DMS114 treated with DMSO at 0.1 percent for 48 hours (cell line): ENCODE measurements at regions not wholly inside any gene's neighbourhood (a gene's known extent, or its start where the extent isn't known, plus 50 kb on each side); places are given as distances from the start of the nearest gene placed in this dataset.
"Not testable (repeated sequence)": the region's sequence is repeated elsewhere in the genome, so short reads cannot be mapped to it uniquely, and the experiment has no call there.

Experiments used
- DNase-seq: peaks from one replicate; lab custom pipeline; 2025; ENCODE audit not compliant: unreplicated experiment; lab: John Stamatoyannopoulos, UW

DNA sequence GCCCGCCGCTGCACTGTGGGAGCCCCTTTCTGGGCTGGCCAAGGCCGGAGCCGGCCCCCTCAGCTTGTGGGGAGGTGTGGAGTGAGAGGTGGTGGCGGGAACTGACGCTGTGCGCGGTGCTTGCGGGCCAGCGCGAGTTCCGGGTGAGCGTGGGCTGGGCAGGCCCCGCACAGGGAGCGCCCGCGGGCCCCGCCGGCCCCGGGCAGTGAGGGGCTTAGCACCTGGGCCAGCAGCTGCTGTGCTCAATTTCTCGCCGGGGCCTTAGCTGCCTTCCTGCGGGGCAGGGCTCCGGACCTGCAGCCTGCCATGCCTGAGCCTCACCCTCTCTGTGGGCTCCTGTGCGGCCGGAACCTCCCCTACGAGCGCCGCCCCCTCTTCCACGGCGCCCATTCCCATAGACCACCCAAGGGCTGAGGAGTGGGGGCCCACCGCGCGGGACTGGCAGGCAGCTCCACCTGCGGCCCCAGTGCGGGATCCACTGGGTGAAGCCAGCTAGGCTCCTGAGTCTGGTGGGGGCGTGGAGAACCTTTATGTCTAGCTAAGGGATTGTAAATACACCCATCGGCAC lies 1062.6 kb downstream of the TDRD15 start:
- DNase-seq: not testable (repeated sequence)

DNA sequence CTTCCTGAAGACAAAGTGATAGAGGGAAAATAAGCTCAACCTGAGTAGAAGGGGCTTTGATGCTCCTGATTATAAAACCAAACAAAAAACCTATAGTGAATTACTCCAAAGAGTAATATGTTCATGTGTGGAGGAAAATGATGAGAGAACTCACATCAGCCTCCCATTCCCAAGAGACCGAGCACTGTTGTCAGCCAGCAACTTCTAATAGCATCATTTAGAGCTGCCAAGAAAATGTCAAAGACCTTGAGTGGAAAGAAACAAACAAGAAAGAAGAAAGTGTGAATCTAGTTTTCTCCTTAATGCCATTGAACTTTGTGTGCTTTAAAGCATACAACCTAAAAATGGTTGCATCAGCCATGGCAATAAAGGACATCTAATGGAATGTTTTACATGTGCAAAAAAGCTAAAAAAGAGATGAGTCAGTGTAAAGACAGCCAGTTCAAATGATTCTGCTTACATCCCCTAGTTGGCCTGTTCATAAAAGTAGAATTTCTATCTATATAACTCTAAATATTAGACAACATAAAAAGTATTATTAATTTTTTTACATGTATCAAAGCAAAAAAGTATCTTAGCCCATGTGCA lies 1066.2 kb downstream of the TDRD15 start:
- DNase-seq: no peak

DNA sequence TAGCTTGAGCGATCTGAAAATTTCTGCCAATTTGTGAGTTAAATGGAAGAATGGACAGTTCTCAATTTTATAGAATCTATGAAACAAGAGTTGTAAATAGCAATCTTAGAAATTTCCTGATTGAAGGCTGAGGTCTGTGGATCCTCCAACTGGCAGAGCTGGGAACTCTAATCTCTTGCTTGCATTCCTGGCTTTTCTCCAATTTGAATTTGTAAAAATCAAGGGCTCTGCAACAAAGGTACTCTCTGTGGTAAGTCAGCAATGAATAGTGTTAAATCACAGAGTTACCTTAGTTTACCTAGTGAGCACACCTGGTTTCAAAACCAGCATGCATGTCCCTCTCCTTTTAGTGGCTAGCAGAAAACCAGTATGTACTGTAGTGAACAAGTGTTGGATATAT lies 1070.5 kb downstream of the TDRD15 start:
- no peak for DNase-seq

DNA sequence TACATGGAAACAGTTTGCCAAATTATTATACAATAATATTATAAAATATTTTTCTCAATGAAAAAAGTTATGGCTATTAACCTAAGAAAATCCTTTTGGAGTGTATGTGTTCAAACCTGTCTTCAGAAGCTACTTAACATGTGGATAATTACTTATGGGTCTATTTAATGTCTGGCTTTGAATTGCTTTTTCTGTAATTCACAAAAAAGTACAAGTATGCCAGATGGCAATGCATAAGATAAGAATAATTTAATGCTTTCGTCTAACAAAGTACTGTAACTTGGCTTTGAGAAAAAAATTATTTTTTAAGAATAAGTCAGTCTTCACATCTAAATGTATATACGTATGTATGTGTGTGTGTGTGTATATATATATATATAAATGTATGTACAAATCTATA lies 1073.0 kb downstream of the TDRD15 start:
- DNase-seq: no peak

DNA sequence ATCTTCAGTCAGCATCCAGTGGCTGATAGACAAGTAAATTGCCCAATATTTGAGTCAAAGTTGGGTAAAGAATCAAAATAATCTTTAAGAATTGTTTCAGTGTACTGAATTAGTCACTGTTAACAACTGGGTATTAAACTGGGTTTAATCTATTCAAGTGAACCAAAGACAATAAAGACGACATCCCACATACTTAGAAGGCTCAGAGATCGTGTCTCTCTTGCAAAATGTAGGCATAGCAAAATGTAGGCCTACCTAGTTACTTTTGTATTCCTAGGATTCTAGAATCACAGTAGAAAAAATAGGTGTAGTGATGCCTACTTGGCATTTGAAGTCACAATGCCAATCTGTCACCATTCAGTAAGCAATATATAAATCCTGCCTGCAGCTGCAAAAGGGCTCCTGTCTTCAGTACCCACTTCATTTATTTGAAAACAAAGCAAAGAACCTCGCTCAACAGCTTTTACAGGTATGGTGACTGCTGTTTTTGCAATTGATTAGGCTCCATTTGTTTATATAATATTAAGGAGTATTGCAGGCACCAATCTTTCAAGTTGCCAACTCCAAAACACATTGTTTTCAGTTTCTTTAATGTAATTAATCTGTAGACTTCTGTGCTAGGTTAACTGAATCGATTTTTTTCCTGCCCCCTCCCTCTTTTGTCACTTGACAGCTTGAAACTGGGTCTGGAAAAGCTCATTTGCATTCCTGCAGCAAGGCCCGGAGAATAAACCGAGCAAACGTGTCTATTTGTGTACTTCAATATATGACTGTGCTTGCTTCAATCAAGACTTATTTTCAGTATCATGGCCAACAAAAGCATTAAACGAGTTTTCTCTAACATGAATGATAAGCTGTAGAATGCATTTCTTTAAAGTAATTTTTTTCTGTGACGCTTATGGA lies 1074.9 kb downstream of the TDRD15 start:
- no peak for DNase-seq

DNA sequence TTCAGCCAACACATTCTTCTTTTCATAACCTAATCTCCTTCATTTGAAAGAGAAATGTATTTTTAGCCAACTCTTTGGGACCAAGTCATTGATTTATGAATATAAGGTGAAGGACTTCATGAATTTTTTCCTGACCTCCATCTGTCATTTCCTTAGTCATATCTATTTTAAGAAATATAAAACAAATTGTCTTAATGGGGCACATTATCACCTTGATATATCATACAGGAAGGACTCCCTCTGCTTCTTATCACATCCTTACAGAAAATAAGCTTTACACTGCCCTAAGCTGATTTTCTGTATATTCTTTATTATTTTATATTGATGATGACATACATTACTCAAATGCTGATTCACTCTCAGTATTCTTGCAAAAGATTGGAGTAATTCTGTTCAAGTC lies 1076.2 kb downstream of the TDRD15 start:
- DNase-seq: no peak

DNA sequence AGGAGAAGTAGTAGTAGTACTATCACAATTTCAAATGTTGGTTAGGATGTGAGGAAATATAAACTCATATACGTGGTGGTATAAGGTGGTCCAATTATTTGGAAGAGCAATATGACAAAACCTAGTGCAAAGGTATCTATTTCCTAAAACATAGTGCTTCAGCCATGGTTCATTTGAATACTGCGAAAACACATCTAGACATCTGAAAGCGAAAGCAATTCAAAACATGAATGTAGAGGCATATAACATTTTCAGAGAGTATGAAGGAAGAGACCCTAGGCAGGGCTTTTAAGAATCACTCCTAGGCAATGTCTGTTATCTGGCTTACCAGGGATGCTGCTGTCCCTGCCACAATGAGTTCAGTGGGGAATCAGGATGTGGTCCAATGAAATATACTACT lies 1085.8 kb downstream of the TDRD15 start:
- DNase-seq: no peak

DNA sequence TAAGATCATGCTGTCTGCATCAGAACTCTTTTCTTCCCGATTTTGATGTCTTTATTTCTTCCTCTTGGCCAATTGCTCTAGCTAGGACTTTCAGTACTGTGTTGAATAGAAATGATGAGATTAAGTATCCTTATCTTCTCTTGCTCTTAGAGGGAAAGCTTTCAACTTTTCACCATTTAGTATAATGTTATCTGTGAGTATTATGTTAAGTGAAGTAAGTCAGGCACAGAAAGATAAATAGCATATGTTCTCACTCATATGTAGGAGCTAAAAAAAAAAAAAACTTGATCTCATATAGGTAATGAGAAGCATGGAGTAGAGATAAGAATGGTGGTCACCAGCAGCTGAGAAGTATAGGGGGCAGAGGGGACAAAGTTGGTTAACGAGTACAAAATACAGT lies 1089.5 kb downstream of the TDRD15 start:
- no peak for DNase-seq

DNA sequence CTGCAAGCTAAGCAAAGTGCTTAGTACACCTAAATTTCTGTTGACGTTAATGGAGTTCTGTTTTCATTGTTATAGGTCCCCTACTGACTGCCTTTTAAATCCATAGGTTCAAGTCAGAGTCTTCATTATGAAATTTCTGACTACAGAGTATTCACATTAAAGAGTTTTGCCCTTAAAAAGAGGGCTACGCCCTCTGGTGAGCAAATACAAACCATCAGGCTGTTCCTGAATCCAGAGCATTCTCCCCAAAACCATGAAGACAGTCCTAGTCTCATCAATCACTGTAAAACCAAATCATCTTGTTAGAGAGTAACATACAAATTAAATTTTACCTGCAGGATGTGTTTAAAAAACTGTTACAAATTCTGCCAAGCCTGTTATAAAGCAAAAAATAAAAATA lies 1091.7 kb downstream of the TDRD15 start:
- DNase-seq: no peak

DNA sequence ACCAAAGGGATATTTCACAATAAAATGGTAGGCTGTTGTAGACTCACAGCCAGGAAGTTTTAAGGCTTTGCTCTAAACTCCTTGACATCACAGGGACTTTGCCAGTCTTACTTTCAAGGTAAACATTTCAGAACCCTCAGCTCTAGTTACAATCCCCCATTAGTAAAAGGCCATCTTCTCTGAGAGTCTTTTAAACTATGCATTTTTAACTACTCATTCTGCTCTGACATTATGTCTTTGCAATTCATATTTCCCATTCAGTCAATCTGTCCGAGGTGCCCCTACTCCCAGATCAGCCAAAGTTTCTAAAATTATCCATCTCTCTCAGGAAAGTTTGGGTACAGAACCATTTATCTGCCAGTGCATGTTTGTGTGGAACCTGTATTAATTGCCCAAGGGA lies 1094.1 kb downstream of the TDRD15 start:
- no peak for DNase-seq

DNA sequence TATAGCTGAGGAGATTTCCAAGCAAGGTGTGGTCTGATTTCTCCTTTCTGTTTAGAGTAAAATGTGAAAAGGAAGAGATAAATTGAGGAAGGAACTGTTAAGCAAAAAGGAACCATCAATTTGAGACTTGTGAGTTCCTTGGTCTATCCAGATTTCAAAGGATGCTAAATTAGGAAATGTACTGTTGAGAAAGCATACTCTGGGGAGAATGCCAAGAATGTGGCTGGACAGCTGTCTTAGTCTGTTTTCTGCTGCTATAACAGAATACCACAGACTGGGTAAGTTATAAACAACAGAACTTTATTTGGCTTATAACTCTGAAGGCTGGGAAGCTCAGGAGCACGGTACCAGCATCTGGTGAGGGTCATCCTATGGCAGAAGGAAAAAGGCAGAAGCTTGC lies 1097.2 kb downstream of the TDRD15 start:
- no peak for DNase-seq

DNA sequence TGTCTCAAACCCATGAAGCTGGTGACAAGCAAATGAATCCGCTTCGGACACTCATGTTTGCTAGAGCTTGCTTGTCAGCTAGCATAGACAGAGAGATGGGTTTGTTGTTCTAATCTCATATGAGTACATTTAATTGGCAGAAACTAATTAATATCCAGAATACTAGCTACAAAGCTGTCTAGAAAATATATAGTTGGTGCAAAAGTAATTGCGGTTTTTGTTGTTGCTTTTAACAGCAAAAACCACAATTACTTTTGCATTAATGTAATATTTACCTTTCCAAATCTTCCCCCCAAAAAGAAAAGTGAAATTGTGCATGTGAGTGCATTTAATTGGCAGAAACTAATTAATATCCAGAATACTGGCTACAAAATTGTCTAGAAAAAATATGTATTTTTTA lies 1115.2 kb downstream of the TDRD15 start:
- DNase-seq: no peak

DNA sequence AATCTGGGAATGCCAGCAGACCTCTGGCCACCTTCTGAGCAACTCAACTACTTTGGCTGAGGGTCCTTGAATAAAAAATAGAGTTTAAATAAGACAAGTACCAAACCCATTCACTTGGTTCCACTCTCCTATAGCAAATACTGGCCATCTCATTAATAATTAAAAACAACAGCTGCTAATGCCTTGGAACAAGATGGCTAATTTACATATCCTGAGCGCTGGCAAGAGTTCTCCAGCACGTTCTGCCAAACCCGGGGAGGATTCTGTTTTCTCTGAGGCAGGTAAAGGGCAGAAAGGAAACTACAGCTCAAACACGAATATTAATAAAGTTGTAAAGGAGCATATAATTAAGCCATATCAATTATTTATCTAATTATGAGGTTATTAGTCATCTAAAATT lies 1123.7 kb downstream of the TDRD15 start:
- no peak for DNase-seq

DNA sequence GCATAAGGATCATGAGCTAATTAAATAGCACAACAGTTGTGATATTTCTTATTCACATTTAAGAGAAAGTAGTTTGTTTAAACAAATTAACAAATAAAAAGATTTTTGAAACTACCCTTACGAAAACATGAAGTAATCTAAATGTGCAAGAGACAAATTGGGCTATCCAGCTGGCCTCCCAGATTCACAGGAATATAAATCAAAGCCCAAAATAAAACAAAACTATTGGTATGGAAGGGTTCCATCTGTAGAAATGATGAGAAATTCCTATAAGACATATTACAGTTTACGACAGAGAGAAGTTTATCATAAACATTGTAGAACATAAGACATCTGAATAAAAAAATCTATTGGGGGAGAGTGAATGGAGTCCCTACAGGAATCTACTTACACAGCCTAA lies 1125.1 kb downstream of the TDRD15 start:
- no peak for DNase-seq

DNA sequence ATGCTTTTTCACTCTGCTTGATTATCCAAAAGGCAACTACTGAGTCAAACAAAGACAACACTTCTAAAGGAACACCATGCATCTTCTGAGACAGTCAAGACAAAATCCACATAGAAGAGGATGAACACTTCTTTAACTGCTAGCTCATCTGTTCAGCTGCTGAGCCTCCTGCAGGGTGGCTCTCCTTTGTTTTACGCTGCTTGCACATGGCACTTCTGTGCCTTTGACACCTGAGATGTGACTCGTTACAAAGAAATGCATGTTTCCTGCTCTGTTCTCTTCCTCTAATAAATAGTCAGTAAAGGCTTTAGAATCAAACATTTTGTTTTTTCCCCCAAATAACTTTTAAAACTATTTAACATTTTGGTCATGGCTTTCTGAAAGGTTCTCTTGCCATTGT lies 1129.4 kb downstream of the TDRD15 start:
- DNase-seq: no peak

DNA sequence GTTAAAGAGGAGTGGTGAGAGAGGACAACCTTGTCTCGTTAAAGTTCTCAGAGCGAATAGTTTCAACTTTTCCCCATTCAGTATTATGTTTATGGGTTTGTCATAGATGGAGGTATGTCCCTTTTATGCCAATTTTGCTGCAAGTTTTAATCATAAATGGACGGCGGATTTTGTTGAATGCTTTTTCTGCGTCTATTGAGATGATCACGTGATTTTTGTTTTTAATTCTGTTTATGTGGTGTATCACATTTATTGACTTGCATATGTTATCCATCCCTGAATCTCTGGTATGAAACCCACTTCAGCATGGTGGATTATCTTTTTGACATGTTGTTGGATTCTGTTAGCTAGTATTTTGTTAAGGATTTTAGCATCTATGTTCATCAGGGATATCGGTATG lies 1123.8 kb upstream of the KLHL29 start:
- no peak for DNase-seq

DNA sequence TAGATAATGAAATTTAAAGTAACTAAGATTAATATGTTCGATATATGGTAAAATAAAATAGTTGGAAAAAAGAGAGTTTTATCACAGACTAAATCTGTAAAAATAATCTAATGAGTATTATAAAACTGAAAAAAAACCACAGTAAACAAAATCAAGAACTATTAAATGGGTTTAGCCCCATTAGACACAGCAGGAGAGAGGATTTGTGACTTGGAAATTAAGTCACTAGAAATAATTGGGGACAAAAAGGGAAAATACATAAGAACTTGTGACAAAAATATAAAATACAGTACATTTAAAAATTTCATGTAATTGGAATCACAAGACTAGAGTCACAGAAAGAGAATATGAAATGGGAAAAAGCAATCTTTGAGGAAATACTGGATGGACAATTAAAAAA lies 1114.6 kb upstream of the KLHL29 start:
- DNase-seq: no peak

DNA sequence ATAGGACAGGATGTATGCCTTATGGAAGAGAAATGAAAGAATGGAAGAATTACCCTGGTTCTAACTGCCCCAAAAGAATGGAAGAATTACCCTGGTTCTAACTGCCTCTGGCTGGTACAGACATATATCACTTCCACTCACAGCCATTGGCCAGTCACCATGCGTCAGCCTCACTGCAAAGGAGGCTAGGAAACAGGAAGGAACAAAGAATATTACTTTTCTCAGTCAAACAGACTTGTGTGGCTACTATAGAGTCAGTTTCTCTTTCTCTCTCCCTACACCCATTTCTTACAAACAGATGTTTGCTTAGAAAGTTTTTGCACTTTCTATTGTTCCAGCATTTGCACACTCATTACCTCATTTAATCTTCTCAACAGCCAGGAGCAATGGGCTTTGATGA lies 1111.1 kb upstream of the KLHL29 start:
- DNase-seq: no peak

DNA sequence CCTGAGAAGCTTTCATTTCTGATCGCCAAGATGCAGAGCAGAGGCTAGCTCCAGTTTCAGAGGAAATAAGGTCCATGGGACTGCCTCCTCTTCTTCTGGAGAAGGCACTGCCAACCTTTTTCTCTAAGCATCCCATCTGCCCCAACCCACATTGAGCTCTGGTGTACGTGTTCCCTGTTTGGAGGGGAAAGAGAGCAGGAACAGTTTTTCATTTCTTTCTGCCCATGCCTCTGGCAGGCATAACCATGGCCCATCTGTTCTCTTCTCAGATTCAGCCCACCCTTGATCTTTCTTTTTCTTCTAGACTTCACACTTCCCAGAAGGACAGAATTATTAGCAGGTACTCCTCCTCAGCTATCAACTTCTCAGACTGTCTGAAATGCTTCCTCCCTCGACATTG lies 1110.3 kb upstream of the KLHL29 start:
- DNase-seq: no peak

DNA sequence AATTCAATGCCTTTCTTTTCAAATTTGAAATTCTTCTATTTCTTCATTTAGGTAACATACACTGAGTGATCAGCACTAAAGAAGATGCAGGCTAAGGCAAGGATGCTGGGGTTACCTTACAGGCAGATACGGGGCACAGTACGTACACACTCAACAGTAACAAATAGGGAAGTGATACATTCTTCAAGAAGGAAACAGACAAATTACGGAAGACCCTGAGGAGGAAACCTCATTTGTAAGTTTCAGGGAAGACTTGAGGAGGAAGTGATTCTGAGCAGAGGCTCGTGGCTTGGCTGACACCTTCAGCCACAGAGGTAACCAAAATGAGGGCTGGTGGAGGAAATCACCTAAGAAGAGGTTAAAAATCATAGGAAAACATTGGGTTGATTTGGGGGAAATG lies 1108.3 kb upstream of the KLHL29 start:
- no peak for DNase-seq

DNA sequence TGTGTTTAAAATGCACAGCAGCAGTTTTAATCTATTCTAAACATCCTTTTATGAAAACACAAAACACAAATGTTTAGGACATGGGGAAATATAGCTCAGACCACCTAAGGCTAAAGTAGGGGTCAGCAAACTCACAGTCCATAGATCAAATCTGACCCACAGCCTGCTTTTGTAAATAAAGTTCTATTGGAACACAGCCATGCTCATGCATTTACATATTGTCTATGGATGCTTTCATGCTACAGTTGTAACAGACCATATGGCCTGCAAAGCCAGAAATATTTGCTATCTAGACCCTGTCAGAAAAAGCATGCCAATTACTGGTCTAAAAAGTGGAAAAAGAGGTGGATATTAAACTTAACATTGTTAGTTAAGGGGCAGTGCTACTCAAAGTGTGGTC lies 1105.4 kb upstream of the KLHL29 start:
- DNase-seq: no peak

DNA sequence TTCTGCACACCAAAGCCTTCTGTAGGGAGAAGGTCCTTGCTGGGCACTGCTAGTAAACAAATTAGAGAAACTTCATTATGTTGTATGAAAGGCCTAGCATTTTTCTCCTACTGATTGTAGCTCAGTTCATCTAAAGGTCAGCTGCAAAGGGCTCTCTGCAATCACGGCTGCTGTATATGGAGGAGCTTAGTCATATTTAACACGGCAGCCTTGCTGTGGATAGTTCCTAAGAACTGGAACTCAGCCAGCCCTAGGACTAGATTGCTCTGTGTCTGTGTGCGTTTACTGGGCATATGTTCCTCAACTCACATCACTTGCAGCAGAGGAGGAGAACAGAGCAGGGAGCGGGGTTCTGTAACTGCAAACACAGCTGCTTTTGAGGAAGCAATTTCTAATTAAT lies 1103.9 kb upstream of the KLHL29 start:
- DNase-seq: no peak

DNA sequence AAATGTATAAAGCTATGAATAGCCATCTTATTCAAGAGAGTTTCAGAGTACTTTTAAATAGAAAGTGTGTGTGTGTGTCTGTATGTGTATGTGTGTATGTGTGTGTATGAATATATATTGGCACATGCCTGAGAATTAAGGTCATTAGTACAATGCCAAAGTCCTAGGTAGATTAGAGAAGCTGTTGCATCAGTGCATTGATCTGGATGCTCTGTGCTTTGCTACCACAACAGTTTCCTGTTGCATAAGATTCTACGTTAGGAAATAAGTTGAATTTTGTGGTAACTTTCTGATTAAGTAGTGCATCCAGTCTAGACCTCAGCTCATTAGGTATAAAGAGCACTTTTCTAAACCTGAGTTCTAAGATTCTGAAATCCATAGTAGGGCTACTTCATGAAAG lies 1102.8 kb upstream of the KLHL29 start:
- DNase-seq: no peak
